ENCODE measurements at regions not wholly inside any gene's neighbourhood (a gene's known extent, or its start where the extent isn't known, plus 50 kb on each side); places are given as distances from the start of the nearest gene placed in this dataset.

DNA sequence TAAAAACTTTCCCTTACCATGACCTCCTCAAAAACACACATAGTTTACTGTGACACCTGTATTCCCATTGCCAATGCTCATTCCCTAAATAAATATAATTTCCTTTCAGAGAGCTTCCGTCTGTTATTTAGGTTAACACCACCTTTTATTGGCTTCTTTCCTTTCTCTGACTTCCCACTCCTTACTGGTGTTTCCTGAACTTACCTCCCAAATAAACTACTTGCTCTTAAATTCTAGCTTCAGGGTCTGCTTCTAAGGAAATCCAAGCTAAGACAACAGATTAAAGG is 67.4 kb upstream of the ZNF746 start (continued):
- TF ChIP-seq ZNF281 (CRISPR knock-in tag; IDR thresholded peaks at IDR 0.05) (no peak), E2F5 (CRISPR knock-in tag; IDR thresholded peaks at IDR 0.05) (no peak)

DNA sequence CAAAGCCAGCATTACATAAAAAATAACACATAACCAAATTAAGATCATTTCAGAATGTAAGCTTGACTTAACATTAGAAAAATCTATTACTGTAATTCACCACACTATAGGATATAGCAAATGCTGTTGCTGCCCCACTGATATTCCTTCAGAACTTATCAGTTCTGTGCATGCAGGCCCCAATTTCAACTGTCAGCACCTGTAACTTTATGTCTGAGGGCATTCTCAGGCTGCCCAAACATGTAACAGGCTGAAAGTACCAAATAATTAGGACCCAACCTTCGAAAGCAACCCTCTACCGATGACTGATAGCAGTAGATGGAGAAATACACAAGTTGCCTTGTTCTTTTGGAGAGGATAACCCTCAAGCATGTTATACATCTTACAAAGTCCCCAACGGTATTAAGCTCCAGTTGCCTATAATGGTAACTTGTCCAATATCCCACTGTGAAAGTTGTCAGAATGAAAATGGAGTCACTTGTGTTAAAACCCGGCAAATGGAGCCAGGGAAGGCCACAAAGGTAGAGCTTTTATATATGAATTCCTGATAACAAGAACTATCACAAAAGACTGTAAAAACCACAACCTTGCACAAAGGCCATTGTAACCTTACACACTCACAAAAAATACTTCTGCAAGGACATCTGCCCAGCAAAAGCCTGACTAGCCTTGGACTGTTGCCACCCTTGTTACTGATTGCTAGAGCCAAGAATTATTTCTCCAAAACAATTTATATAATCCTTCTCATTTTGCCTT is 66.9 kb upstream of the ZNF746 start:
- DNase-seq (ENCODE audit: low spot score), result no peak
- ATAC-seq, result no peak
- Mint-ChIP-seq H3K36me3 (peaks cover 20% of the 10 kb centered on the region), H3K27me3 (ENCODE audit: low read depth) (no peaks in the 10 kb centered on the region), H3K27ac (no peak overlapping the region), H3K9me3 (peaks cover 11% of the 10 kb centered on the region), H3K4me1 (peaks cover 3% of the 10 kb centered on the region; the same call in 1 of the 2 replicates), H3K4me3 (no peak overlapping the region)
- CTCF ChIA-PET, result interaction anchor here (0.9 kb wide), 1 partner anchor 34 kb away, joined by 3 read pairs; no protein-coding TSS in a partner anchor
- POLR2A ChIA-PET, result no interaction called here
- no peak for TF ChIP-seq ATF1 (CRISPR knock-in tag; IDR thresholded peaks at IDR 0.05)
- TF ChIP-seq CTCF (IDR thresholded peaks at IDR 0.05), result no peak
- no peak for TF ChIP-seq ZSCAN18 (CRISPR knock-in tag; IDR thresholded peaks at IDR 0.05)
- no peak for TF ChIP-seq SP1 (CRISPR knock-in tag; conservative IDR thresholded peaks at IDR 0.05)
- TF ChIP-seq JAZF1 (CRISPR knock-in tag; IDR thresholded peaks at IDR 0.05), result no peak
- TF ChIP-seq, protein P1, sequence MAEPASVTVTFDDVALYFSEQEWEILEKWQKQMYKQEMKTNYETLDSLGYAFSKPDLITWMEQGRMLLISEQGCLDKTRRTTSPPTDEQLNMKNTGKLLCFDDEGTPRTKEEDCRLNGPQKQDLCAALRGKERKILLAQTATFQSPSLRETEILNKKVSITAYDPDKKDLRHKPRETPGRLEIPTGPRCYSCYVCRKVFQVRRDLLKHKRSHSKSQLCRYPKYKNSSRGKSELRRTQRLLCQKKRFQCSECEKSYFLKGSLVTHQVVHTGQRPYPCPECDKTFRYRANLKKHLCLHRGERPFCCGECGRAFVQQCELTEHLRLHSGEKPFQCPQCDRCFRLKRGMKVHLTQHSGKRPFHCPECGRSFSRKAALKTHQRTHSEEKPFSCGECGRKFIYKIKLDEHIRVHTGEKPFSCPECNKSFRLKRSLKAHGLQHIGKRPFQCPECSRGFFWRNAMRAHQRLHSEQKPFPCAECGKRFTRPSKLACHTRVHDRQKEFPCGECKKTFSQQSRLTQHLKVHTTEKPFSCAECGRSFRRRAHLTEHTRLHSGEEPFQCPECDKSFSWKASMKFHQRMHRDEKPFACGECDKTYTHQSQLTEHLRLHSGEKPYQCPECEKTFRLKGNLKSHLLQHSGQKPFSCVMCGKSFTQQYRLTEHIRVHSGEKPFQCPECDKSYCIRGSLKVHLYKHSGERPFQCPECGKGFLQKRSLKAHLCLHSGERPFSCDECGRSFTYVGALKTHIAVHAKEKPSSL (CRISPR knock-in tag; conservative IDR thresholded peaks at IDR 0.05), result no peak
- TF ChIP-seq, protein P2, sequence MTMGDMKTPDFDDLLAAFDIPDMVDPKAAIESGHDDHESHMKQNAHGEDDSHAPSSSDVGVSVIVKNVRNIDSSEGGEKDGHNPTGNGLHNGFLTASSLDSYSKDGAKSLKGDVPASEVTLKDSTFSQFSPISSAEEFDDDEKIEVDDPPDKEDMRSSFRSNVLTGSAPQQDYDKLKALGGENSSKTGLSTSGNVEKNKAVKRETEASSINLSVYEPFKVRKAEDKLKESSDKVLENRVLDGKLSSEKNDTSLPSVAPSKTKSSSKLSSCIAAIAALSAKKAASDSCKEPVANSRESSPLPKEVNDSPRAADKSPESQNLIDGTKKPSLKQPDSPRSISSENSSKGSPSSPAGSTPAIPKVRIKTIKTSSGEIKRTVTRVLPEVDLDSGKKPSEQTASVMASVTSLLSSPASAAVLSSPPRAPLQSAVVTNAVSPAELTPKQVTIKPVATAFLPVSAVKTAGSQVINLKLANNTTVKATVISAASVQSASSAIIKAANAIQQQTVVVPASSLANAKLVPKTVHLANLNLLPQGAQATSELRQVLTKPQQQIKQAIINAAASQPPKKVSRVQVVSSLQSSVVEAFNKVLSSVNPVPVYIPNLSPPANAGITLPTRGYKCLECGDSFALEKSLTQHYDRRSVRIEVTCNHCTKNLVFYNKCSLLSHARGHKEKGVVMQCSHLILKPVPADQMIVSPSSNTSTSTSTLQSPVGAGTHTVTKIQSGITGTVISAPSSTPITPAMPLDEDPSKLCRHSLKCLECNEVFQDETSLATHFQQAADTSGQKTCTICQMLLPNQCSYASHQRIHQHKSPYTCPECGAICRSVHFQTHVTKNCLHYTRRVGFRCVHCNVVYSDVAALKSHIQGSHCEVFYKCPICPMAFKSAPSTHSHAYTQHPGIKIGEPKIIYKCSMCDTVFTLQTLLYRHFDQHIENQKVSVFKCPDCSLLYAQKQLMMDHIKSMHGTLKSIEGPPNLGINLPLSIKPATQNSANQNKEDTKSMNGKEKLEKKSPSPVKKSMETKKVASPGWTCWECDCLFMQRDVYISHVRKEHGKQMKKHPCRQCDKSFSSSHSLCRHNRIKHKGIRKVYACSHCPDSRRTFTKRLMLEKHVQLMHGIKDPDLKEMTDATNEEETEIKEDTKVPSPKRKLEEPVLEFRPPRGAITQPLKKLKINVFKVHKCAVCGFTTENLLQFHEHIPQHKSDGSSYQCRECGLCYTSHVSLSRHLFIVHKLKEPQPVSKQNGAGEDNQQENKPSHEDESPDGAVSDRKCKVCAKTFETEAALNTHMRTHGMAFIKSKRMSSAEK (CRISPR knock-in tag; IDR thresholded peaks at IDR 0.05; ENCODE audit: borderline replicate concordance), result no peak
- TF ChIP-seq, protein P3, sequence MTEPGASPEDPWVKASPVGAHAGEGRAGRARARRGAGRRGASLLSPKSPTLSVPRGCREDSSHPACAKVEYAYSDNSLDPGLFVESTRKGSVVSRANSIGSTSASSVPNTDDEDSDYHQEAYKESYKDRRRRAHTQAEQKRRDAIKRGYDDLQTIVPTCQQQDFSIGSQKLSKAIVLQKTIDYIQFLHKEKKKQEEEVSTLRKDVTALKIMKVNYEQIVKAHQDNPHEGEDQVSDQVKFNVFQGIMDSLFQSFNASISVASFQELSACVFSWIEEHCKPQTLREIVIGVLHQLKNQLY (CRISPR knock-in tag; IDR thresholded peaks at IDR 0.05), result no peak
- TF ChIP-seq E2F5 (CRISPR knock-in tag; IDR thresholded peaks at IDR 0.05), result no peak
- no peak for TF ChIP-seq ESRRA (CRISPR knock-in tag; IDR thresholded peaks at IDR 0.05; ENCODE audit: borderline replicate concordance)
- no peak for TF ChIP-seq STAT6 (CRISPR knock-in tag; conservative IDR thresholded peaks at IDR 0.05; ENCODE audit: low read depth)
